T-helper 2 cell treated with Interferon-gamma antibody and Interleukin-4, amounts not matched to agents 5 μg/mL and 100 μg/mL, for 36 hours (primary cell): ENCODE measurements at regions not wholly inside any gene's neighbourhood (a gene's known extent, or its start where the extent isn't known, plus 50 kb on each side); places are given as distances from the start of the nearest gene placed in this dataset.
"Not testable (repeated sequence)": the region's sequence is repeated elsewhere in the genome, so short reads cannot be mapped to it uniquely, and the experiment has no call there.

Experiments used
- DNase-seq: peaks from one replicate; pipeline ENCODE4 v3.0.0; 2021; ENCODE audit warnings: low spot score
- H3K27ac Mint-ChIP-seq: one replicate; pipeline ENCODE4 v1.8.0; 2021; ENCODE audit warnings: mild to moderate bottlenecking, mixed read lengths
- H3K27me3 Mint-ChIP-seq: one replicate; pipeline ENCODE4 v1.8.0; 2021; ENCODE audit warnings: low read depth, mixed read lengths
- H3K36me3 Mint-ChIP-seq: one replicate; pipeline ENCODE4 v1.8.0; 2021; ENCODE audit warnings: low read depth, mixed read lengths
- H3K4me1 Mint-ChIP-seq: one replicate; pipeline ENCODE4 v1.8.0; 2021; ENCODE audit warnings: low read depth, mixed read lengths
- H3K4me3 Mint-ChIP-seq: one replicate; pipeline ENCODE4 v1.8.0; 2022; ENCODE audit warnings: mild to moderate bottlenecking, moderate library complexity, mixed read lengths
- H3K9me3 Mint-ChIP-seq: one replicate; pipeline ENCODE4 v1.8.0; 2021; ENCODE audit warnings: mixed read lengths

DNA sequence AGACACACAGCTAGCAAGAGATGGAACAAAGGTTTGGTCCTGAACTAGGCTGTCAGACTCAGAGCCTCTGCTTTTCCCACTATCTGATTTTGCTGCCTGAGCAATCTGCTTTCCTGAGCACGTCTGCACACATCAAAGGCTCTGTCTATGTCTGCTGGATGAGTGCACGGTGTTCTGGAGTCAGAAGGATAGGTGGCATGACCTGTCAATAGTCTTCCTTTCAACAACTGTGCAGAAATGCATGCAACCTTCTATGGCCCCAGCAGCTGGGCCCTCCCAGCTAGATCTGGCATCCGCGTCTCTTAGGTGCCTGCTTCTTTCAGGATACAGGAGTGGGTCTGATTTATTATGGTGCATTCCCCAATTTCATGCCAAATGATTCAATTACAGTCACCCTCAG, 138.3 kb downstream of the UTP18 start:
- H3K27me3 Mint-ChIP-seq: peaks cover 2% of the 10 kb centered on the region
- no peak for DNase-seq
- H3K36me3 Mint-ChIP-seq: no peaks in the 10 kb centered on the region
- H3K4me1 Mint-ChIP-seq: no peaks in the 10 kb centered on the region
- H3K9me3 Mint-ChIP-seq: no peaks in the 10 kb centered on the region
- H3K27ac Mint-ChIP-seq: no peak overlapping the region
- no peak overlapping the region for H3K4me3 Mint-ChIP-seq

- peaks cover 2% of the 10 kb centered on the region for H3K27me3 Mint-ChIP-seq
- H3K4me3 Mint-ChIP-seq: no peak overlapping the region
- no peaks in the 10 kb centered on the region for H3K4me1 Mint-ChIP-seq
- H3K36me3 Mint-ChIP-seq: no peaks in the 10 kb centered on the region
- H3K9me3 Mint-ChIP-seq: no peaks in the 10 kb centered on the region
- H3K27ac Mint-ChIP-seq: no peak overlapping the region
- DNase-seq: no peak
These were observed 140.9 kb downstream of the UTP18 start for GRCh38 chr17:51401279-51401678.

GRCh38 chr17:51402899-51403298, 142.6 kb downstream of the UTP18 start:
- DNase-seq: no peak
- no peaks in the 10 kb centered on the region for H3K4me1 Mint-ChIP-seq

DNA sequence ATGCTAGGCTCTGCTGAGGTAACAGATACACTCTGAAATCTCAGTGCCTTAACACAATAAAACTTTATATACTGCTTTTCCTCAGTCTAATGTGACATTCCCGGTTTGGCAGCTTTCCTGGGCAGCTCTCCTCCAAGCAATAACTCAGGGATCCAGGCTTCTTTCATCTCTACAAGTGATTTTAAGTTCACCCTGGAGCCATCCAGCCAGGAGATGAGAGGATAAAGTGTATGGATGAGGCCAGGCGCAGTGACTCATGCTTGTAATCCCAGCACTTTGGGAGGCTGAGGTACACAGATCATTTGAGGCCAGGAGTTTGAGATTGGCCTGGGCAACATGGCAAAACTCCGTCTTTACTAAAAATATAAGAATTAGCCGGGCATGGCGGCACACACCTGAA, 147.2 kb downstream of the UTP18 start:
- Mint-ChIP-seq H3K27me3 (peaks cover 16% of the 10 kb centered on the region), H3K9me3 (no peaks in the 10 kb centered on the region), H3K4me1 (peaks cover 2% of the 10 kb centered on the region), H3K27ac (no peak overlapping the region), H3K4me3 (no peak overlapping the region), H3K36me3 (no peaks in the 10 kb centered on the region)
- DNase-seq: no peak

More at GRCh38 chr17:51402899-51403298, 142.6 kb downstream of the UTP18 start:
- Mint-ChIP-seq H3K27ac (no peak overlapping the region), H3K9me3 (no peaks in the 10 kb centered on the region), H3K4me3 (no peak overlapping the region), H3K36me3 (no peaks in the 10 kb centered on the region), H3K27me3 (peaks cover 4% of the 10 kb centered on the region)

GRCh38 chr17:51419476-51419875, 159.1 kb downstream of the UTP18 start:
- H3K27me3 Mint-ChIP-seq: peaks cover 5% of the 10 kb centered on the region
- H3K4me1 Mint-ChIP-seq: peaks cover 7% of the 10 kb centered on the region
- H3K36me3 Mint-ChIP-seq: no peaks in the 10 kb centered on the region
- H3K4me3 Mint-ChIP-seq: no peak overlapping the region
- no peak overlapping the region for H3K27ac Mint-ChIP-seq
- H3K9me3 Mint-ChIP-seq: no peaks in the 10 kb centered on the region
- no peak for DNase-seq

DNA sequence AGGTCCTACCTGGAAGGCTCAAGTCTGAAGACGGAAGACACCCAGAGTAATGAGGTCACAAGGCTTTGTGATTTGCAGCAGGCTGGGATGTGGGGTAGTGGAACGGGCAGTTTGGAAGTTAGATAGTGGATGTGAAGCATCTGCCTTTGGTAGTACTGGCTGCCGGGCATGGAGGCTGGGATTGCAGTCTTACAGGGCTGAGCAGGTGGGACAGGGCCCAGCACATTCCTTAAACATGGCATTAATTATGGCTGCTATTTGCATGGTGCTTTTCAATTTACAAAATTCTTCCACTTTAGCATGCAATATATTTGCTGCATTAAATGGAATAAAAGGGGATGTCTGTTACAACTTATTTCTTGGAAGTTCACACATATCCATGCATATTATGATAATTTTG, 161.2 kb downstream of the UTP18 start:
- H3K4me1 Mint-ChIP-seq: peaks cover 8% of the 10 kb centered on the region
- no peaks in the 10 kb centered on the region for H3K9me3 Mint-ChIP-seq
- H3K27ac Mint-ChIP-seq: no peak overlapping the region
- no peaks in the 10 kb centered on the region for H3K36me3 Mint-ChIP-seq
- no peak overlapping the region for H3K4me3 Mint-ChIP-seq
- DNase-seq: no peak
- peaks cover 2% of the 10 kb centered on the region for H3K27me3 Mint-ChIP-seq

DNA sequence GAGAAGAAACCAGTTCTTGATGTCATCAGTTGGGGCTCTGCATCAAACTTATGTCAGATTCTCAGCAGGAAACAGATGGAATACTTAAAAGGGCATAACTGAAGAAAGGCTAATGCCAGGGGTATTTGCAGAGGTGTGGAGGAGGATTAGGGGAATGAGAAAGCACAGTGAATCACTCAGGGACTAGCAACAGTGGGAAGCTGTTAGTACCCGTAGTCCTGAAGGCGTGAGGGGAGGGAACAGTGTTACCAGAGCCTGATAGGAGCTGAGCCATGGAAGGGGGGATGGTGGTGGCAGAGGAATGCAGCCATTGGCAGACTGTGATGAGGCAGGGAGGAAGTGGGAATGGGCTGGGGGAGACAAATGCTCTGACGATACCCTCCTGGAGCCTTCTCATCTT, 162.3 kb downstream of the UTP18 start:
- Mint-ChIP-seq H3K27me3 (peaks cover under 1% of the 10 kb centered on the region), H3K36me3 (no peaks in the 10 kb centered on the region), H3K9me3 (no peaks in the 10 kb centered on the region), H3K4me1 (peaks cover 13% of the 10 kb centered on the region), H3K4me3 (no peak overlapping the region), H3K27ac (no peak overlapping the region)
- DNase-seq: no peak

DNA sequence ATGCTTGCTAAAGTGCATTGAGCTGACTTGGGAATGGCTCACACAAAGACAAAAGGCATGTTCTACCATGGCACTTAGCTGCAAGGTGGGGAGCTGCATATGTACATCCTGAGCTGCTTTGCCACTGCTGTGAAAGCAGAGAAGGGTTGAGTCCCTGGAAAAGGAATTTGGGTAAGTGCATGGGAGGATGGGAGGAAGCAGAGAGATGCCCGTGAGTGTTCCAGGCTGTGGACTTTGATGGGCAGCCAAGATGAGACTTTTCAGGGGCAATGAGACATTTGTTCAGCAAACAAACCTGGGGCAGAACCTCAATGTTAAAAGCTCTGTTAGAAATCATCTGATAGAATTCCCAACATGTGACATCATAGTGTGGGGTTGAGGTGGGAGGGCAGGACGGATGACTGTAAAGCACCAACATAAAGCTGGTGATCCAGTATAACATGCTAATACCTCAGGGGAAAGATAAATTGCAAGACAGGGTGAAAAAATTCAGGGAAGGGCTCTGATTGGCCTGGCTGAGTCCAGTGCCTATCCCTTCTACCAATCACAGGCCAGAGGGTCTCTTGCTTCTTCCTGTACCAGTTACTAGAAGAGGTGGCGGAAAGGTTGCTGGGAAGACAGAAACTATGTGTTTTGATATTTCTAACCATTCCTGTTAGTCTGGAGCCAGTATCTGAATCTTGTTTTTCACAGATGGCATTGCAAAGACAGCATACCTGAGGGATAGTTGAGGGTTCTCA, 163.2 kb downstream of the UTP18 start:
- DNase-seq: no peak
- peaks cover 22% of the 10 kb centered on the region for H3K4me1 Mint-ChIP-seq
- no peaks in the 10 kb centered on the region for H3K9me3 Mint-ChIP-seq
- H3K27ac Mint-ChIP-seq: no peak overlapping the region
- H3K27me3 Mint-ChIP-seq: no peaks in the 10 kb centered on the region
- H3K36me3 Mint-ChIP-seq: peaks cover 2% of the 10 kb centered on the region
- H3K4me3 Mint-ChIP-seq: no peak overlapping the region

- H3K27me3 Mint-ChIP-seq: no peaks in the 10 kb centered on the region
- H3K9me3 Mint-ChIP-seq: no peaks in the 10 kb centered on the region
- no peak overlapping the region for H3K4me3 Mint-ChIP-seq
- H3K36me3 Mint-ChIP-seq: peaks cover 2% of the 10 kb centered on the region
- H3K27ac Mint-ChIP-seq: no peak overlapping the region
- peaks cover 40% of the 10 kb centered on the region for H3K4me1 Mint-ChIP-seq
- DNase-seq: no peak
These were observed 165.4 kb downstream of the UTP18 start for GRCh38 chr17:51425773-51426172.

DNA sequence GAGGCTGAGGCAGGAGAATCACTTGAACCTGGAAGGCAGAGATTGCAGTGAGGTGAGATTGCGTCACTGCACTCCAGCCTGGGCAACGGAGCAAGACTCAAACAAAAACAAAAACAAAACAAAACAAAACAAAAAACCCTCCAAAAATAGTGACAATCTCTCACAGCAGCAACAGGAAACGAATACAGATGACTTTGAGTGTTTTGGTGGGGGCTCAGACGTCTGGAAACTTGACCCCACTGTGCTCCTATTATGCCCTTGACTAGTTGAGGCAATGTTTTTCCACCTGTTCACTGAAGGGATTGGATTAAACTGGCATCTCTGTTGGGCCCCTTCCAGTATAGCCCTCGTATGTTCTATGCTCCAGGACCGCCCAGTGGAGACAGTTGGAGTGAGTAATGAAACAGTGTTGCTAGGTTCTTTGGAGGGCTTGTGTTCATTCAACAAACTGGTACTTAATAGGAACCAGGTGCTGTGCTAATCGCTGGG, 167.0 kb downstream of the UTP18 start:
- Mint-ChIP-seq H3K9me3 (no peaks in the 10 kb centered on the region), H3K4me3 (peak overlapping the region; percentile 78), H3K36me3 (peaks cover 2% of the 10 kb centered on the region), H3K27ac (peak overlapping the region; percentile 85), H3K27me3 (no peaks in the 10 kb centered on the region), H3K4me1 (peaks cover 48% of the 10 kb centered on the region)
- DNase-seq: no peak

DNA sequence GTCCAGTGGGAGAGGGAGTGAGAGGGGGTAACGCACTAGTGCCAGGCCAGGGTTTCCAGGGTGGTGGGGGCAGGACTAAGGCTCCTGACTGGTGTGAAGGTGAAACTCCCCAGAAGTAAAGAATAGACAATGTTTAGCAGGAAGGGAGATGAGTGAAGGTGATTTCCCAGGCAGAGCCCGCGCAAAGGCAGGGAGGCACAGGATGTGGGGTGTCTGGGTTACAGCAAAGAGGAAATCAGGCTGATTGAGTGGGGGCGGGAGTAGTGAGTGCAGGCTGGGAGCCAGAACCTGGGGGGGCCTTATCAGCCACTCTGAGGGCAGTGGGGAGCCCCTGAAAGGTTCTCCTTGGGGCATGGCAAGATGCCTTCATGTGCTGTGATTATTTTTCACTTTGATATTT, 167.5 kb downstream of the UTP18 start:
- Mint-ChIP-seq H3K36me3 (peaks cover 2% of the 10 kb centered on the region), H3K27ac (peak overlapping the region; percentile 85), H3K27me3 (no peaks in the 10 kb centered on the region), H3K4me3 (peak overlapping the region; percentile 78), H3K9me3 (no peaks in the 10 kb centered on the region), H3K4me1 (peaks cover 48% of the 10 kb centered on the region)
- peak; percentile 70 for DNase-seq

DNA sequence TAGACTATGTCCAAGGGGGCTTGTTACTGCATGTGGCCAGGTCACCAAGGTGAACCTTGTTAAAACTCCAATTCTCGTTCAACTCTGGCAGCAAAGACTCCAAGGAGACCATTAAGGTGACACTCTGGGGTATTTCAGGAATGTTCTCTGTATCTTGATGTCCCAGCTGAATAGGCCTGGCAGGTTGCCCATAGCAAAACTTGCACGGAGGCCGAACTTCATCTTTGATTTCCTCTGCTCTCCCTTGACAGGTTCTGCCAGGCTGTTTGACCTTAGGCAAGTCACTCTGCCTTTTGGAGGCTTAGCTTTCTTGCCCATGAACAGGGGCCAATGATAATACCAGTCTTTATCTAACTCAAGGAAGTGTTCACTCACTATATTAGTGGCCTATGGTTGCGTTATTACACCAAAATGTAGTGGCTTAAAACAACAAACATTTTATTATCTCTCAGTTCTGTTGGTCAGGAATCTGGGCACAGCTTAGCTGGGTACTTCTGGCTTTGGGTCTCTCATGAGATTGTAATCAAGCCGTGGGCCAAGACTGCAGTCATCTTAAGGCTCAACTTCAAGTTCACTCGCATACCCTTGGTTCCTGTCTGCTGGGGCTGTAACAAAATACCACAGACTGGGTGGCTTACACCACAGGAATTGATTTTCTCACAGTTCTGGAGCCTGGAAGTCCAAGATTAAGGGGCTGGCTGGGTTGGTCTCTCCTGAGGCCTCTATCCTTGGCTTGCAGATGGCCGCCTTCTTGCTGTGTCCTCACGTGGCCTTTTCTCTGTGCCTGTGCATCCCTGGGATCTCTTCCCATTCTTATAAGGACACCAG, 168.5 kb downstream of the UTP18 start:
- peaks cover 48% of the 10 kb centered on the region for H3K4me1 Mint-ChIP-seq
- H3K4me3 Mint-ChIP-seq: peak overlapping the region; percentile 51
- H3K27me3 Mint-ChIP-seq: no peaks in the 10 kb centered on the region
- no peak for DNase-seq
- H3K27ac Mint-ChIP-seq: peak overlapping the region; percentile 45
- H3K36me3 Mint-ChIP-seq: peaks cover 2% of the 10 kb centered on the region
- H3K9me3 Mint-ChIP-seq: no peaks in the 10 kb centered on the region

GRCh38 chr17:51429938-51430337, 169.6 kb downstream of the UTP18 start:
- peak overlapping the region; percentile 67 for H3K27ac Mint-ChIP-seq

DNA sequence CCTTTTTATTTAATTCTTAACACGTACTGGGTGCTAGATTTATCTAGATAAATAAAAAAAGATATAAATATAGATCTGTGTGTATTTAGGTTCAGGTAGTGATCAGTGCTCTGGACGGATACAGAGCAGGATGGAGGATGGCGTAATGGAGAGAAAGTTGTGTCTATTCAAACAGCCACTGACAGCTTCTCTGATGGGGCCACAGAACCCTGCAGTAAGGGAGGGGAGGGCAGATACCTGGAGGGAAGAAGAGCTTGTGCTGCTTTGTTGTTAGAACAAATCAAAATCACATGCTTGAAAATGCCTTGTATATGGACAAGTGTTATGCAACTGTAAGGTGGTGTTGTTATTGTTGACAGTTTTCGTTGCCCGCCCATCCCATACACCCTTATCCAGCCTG, 170.2 kb downstream of the UTP18 start:
- Mint-ChIP-seq H3K27me3 (no peaks in the 10 kb centered on the region), H3K27ac (peak overlapping the region; percentile 39), H3K4me3 (no peak overlapping the region), H3K36me3 (peaks cover 2% of the 10 kb centered on the region), H3K9me3 (no peaks in the 10 kb centered on the region), H3K4me1 (peaks cover 63% of the 10 kb centered on the region)
- DNase-seq: no peak

More at GRCh38 chr17:51429938-51430337, 169.6 kb downstream of the UTP18 start:
- not testable (repeated sequence) for H3K9me3 Mint-ChIP-seq, H3K36me3 Mint-ChIP-seq, DNase-seq, H3K27me3 Mint-ChIP-seq
- Mint-ChIP-seq H3K4me1 (peaks cover 57% of the 10 kb centered on the region), H3K4me3 (peak overlapping the region; percentile 39)
